ENCODE measurements at regions not wholly inside any gene's neighbourhood (a gene's known extent, or its start where the extent isn't known, plus 50 kb on each side); places are given as distances from the start of the nearest gene placed in this dataset.

DNA sequence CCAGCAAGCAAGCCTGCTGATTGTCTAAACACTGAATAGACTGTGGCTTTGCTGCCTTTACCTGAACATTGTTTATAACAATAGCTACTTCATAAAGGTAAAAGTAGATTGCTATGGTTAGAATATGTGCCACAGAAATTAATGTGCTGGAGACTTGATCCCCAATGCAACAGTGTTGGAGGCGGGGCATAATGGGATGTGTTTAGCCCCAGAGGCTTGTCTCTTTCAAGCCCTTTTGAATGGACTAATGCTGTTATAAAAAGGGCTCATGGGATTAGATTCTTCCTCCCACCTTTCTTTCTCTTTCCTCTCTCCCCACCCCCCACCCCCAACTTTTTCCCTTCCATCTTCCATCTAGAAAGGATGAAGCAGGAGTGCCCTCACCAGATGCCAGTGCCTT, 80.2 kb upstream of the PPP2R5A start:
- TF ChIP-seq MAX (IDR thresholded peaks at IDR 0.05), result no peak

DNA sequence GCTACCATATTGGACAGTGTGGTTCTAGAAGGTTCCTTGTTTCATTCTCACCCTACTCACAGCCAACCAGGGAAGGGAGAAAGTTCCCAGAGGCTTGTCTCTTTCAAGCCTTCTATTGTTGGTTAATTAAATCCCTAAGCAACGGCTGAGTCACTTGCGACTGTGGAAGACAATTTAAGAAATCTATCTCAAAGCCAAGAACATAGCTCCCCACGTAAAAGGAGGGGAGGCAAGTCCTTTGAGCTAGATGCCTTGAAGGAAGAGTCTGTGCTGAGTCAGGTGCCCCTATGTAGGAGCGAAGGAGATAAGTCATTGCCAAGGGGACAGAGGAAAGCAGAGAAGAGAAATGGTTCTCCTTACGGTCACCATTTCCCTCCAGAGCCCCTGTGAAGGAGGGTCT, 79.4 kb upstream of the PPP2R5A start:
- no peak for TF ChIP-seq USF1 (IDR thresholded peaks at IDR 0.05)
- TF ChIP-seq CEBPB (IDR thresholded peaks at IDR 0.05), result no peak
- TF ChIP-seq NFIC (IDR thresholded peaks at IDR 0.05), result no peak
- TF ChIP-seq TAF1 (IDR thresholded peaks at IDR 0.05; ENCODE audit: low read depth), result no peak
- no peak for TF ChIP-seq REST (IDR thresholded peaks at IDR 0.05; ENCODE audit: low read depth)
- no peak for TF ChIP-seq ZBTB7A (IDR thresholded peaks at IDR 0.05; ENCODE audit: low read depth)
- TF ChIP-seq MAX (IDR thresholded peaks at IDR 0.05), result no peak

DNA sequence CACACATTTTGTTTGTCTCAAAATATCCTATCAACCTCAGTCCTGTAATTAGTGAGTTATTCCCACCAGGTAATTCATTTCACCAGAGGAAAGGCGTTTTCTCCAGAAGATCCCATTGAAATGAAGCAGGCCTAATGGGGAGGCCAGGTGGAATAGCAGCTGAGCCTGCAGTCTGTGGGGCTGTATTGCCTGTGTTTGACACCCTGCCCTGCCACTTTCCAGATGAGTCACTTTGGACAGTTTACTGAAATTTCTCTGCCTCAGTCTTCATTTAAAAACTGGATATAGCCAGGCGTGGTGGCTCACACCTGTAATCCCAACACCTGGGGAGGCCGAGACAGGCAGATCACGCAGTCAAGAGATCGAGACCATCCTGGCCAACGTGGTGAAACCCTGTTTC, 78.1 kb upstream of the PPP2R5A start:
- TF ChIP-seq EGR1 (IDR thresholded peaks at IDR 0.05) (no peak), TAF1 (IDR thresholded peaks at IDR 0.05; ENCODE audit: low read depth) (no peak), TCF12 (IDR thresholded peaks at IDR 0.05; ENCODE audit: low read depth) (no peak), FOXM1 (IDR thresholded peaks at IDR 0.05; ENCODE audit: borderline replicate concordance, low read depth) (no peak), YY1 (IDR thresholded peaks at IDR 0.05; ENCODE audit: low read depth) (no peak), CREB1 (IDR thresholded peaks at IDR 0.05; ENCODE audit: low read depth) (no peak), RAD21 (IDR thresholded peaks at IDR 0.05; ENCODE audit: low read depth) (no peak), USF1 (IDR thresholded peaks at IDR 0.05) (no peak), MAX (IDR thresholded peaks at IDR 0.05) (no peak), CEBPB (IDR thresholded peaks at IDR 0.05) (no peak), EP300 (IDR thresholded peaks at IDR 0.05; ENCODE audit: borderline replicate concordance) (no peak), REST (IDR thresholded peaks at IDR 0.05; ENCODE audit: low read depth) (no peak), TEAD4 (IDR thresholded peaks at IDR 0.05) (no peak), NFIC (IDR thresholded peaks at IDR 0.05) (no peak), ZBTB7A (IDR thresholded peaks at IDR 0.05; ENCODE audit: low read depth) (no peak)

DNA sequence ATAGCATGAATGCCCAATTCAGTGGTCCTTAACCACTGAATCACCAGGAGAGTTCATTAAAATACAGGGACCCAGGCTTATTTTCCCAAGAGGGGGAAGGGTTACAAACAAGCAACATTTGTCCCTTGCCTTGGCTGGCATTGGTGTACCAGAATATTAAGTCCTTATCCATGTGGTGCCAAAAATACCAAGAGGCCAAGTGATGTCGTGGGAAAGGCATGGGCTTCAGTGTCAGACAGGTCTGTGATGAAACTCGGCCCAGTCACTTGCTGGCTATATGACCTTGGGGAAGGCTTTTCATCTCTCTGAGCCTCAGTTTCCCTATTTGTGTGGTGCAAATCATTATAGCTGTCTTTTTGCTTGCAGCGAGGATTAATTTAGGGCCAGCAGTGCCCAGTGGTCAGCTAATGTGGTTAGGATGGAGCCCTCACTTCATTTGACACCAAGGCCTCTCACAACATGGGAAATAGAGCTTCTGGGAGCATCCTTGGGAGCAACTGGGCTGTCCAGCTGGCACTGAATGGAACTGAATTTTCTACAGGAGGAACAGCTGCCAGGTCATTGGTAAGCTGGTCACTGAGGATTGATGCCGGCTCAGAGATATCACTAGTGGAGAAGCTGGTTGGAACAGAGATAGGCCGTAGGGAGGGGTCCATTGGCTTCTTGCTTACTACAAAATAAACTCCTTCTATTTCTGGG, 77.2 kb upstream of the PPP2R5A start:
- no peak for TF ChIP-seq NFIC (IDR thresholded peaks at IDR 0.05)
- no peak for TF ChIP-seq CREB1 (IDR thresholded peaks at IDR 0.05; ENCODE audit: low read depth)
- TF ChIP-seq CEBPB (IDR thresholded peaks at IDR 0.05), result no peak
- TF ChIP-seq REST (IDR thresholded peaks at IDR 0.05; ENCODE audit: low read depth), result no peak
- TF ChIP-seq FOXM1 (IDR thresholded peaks at IDR 0.05; ENCODE audit: borderline replicate concordance, low read depth), result no peak
- TF ChIP-seq USF1 (IDR thresholded peaks at IDR 0.05), result no peak
- TF ChIP-seq YY1 (IDR thresholded peaks at IDR 0.05; ENCODE audit: low read depth), result no peak
- no peak for TF ChIP-seq RAD21 (IDR thresholded peaks at IDR 0.05; ENCODE audit: low read depth)
- TF ChIP-seq EP300 (IDR thresholded peaks at IDR 0.05; ENCODE audit: borderline replicate concordance), result no peak
- no peak for TF ChIP-seq TAF1 (IDR thresholded peaks at IDR 0.05; ENCODE audit: low read depth)
- TF ChIP-seq TEAD4 (IDR thresholded peaks at IDR 0.05), result no peak
- TF ChIP-seq ZBTB7A (IDR thresholded peaks at IDR 0.05; ENCODE audit: low read depth), result no peak
- TF ChIP-seq TCF12 (IDR thresholded peaks at IDR 0.05; ENCODE audit: low read depth), result no peak
